ENCODE measurements at regions not wholly inside any gene's neighbourhood (a gene's known extent, or its start where the extent isn't known, plus 50 kb on each side); places are given as distances from the start of the nearest gene placed in this dataset.

DNA sequence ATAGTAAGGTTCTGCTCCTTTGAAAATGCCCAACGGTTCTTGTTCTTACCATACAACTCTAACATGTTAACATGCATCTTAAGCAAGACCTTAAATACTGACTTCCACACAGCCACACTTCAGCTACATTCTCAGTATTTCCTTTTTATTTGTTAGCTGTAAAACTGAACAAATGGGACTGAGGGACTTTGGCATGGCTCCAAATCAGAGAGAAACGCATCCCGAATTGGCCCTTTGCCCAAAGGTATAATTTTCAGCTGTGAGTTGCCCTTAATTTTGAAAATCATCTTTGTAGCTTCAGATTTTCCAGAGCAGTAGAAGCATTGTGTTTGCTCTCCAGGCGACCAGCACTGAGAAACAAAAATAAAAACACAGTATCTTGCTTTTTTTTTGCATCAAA is 56.4 kb downstream of the NEUROD6 start:
- peak in 1 of 2 experiments; percentile 38 for DNase-seq

GRCh38 chr7:31271641-31272405 is 68.7 kb downstream of the NEUROD6 start:
- no peak for DNase-seq

DNA sequence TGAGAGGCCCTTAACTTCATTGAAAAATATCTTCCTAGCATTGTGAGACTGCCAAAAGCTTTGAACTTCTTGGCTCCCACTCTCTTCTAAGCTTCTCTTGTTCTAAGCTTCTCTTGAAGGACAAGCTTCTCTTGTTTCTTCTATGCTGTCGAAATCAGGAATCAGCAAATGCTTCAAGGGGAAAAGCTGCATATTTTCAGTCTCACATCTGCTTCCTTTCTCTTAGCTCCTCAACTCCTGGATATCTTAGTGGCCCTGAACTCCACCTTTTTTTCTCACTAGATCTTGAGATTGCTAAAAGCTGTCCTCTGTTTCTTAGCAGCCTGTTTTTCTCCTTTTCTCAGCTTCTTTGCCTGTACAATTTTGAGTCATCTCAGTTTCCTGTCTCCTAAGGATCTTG is 73.0 kb downstream of the NEUROD6 start:
- no peak for DNase-seq

DNA sequence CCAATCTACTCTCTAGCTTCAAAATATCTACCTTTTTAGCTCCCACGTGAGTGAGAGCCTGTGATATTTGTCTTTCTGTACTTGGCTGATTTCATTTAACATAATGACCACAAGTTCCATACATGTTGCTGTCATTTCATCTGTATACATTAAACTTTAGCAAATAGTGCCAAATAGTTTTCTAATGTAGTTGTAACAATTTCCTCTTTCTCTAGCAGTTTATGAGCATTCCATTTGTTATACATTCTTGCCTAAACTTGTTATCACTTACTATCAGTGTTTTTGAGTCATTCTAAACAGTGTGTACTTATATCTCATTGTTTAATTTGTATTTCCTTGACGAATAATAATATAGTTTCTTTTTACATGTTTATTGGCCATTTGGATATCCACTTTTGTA is 77.2 kb downstream of the NEUROD6 start:
- no peak for DNase-seq

GRCh38 chr7:31261341-31261740 is 79.2 kb downstream of the NEUROD6 start:
- DNase-seq: no peak

- DNase-seq: no peak
These were observed 79.7 kb downstream of the NEUROD6 start for GRCh38 chr7:31260851-31261250.

DNA sequence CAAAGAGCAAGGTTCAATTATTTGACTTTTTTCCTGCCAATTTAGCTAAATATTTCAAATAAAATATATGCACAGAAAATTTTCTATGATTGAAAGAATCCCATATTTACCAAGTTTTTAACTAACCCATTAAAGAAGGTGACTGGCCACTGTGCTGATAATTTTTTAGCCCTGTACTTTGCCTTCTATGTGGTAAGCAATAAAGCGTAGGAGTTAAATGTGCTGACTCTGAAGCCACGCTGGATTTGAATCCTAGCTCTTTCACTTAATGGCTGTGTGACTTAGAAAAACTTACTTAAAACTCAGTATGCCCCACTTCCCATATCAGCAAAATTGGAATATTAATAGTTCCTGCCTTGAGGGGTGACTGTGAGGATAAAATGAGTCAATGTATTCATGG is 82.1 kb downstream of the NEUROD6 start:
- no peak for DNase-seq

GRCh38 chr7:31256506-31256905 is 84.0 kb downstream of the NEUROD6 start:
- no peak for DNase-seq

GRCh38 chr7:31254926-31255325 is 85.6 kb downstream of the NEUROD6 start:
- DNase-seq: no peak

GRCh38 chr7:31253532-31253931 is 87.0 kb downstream of the NEUROD6 start:
- no peak for DNase-seq

DNA sequence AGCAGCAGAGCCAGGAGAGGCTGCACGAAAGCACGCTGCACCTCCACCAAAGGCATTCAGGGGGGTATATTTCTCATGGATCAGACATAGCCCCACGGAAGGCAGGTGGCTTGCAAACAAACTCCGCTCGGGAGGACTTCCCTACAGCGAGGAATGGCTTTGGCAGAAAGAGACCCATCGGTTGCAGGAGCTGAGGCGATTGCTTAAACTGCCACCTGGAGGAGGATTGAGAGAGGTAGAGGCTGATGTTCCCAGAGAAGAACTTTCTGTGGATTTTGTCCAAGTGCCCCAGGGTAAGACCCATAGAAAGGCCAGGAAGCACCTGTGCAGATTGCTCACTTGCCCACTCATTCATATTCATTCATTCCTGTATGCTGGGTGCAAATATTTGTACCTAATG is 89.1 kb downstream of the NEUROD6 start:
- DNase-seq: no peak

- DNase-seq: no peak
These were observed 90.9 kb downstream of the NEUROD6 start for GRCh38 chr7:31249671-31250070.

- no peak for DNase-seq
These were observed 103.7 kb downstream of the NEUROD6 start for GRCh38 chr7:31236868-31237267.

DNA sequence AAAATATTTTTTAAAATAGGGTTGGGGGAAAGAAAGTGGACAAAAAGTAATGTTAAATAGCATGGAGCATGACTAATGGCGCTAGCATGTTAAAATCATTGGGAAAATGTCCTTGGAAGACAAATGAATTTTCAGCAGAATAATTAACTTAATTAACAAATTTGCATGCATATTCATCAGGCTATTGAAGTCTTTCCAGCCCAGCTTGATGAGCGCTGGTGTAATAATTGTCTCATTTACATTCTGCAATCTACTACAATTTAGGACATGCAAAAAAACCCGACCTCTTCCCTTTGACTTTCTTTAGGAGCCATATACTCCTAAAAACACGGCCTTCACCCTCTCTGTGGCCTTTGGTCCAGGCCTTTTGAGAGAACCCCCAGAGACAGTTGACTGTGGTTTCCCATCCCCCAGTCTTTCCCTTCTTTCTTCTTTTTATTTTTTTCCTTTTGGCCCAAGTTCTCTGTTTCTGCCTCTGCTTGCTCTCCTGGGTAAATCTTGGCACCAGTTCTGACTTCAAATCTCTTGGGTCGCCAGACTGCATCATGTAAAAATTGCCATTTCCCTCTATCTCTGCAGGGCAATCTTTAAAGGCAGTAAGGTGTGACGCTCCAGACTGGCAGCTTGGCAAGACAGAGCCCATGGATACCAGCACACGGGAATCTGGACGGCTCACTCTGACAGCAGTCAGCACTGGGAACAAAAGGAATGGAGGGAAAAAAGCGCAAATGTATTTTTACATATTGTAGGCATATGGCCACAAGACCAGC is 105.5 kb downstream of the NEUROD6 start:
- DNase-seq: peak; percentile 21 to 66

DNA sequence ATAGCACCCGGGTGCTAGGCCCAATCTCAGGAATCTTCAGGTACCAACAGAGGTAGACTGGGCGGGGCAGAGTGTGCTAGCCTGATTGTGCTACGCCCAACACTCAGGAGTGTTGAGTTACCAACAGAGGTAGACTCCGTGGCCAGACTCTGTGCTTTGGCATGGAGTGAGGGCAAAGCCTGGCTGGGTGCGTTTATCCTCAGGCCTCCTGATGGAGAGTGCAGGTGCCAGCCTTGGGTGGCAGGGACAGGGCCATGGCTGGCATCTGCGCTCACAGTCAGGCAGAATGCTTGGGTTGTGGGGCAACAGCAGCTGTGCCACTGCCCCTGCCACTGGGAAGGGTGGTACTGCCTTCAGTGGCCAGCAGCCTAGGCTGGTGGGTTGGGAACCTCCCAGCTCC is 111.6 kb downstream of the NEUROD6 start:
- DNase-seq: no peak

DNA sequence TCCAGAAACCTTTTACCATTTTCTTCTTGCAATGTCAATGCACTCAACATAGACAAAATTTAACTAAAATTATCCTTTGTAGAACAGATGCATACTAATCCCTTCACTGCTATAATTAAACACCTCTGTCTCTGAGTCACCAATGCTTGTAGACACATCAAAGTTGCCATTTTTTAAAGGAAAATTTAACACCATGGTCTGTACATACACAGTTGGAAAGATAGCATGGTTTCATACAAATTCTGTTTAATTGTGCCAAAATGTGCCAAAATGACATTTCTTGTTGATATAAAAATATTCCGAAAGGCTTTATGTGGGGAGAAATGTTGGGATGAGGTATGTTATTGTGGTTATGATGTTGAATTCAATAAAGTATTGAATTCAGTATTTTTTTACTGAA is 125.8 kb downstream of the NEUROD6 start:
- no peak for DNase-seq

GRCh38 chr7:31211281-31211680 is 129.2 kb downstream of the NEUROD6 start:
- DNase-seq: no peak

DNA sequence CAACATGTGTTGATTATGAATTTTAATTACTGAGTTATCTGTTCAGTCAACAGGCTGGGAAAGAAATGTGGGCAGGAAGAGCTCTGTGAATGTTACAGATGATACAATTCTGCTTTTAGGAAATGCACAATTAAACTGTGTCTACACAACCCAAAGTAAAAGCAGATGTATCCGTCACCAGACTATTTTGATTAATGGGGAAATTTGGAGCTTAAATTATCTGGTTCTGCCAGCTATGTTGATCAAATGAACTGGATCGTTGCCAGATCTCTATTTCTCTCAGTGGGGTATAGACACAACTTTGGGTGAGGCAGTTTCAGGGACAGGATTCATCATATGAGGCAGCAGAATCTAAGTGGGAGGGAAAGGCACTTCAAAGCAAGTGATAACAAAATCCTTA is 136.5 kb downstream of the NEUROD6 start:
- peak in 1 of 2 experiments; percentile 44 for DNase-seq

- DNase-seq: peak in 1 of 2 experiments; percentile 19
These were observed 137.0 kb downstream of the NEUROD6 start for GRCh38 chr7:31203551-31203950.

- no peak for DNase-seq
These were observed 137.7 kb downstream of the NEUROD6 start for GRCh38 chr7:31202801-31203200.

- DNase-seq: peak; percentile 71 to 91
These were observed 140.9 kb downstream of the ADCYAP1R1 start for GRCh38 chr7:31192986-31193385.

DNA sequence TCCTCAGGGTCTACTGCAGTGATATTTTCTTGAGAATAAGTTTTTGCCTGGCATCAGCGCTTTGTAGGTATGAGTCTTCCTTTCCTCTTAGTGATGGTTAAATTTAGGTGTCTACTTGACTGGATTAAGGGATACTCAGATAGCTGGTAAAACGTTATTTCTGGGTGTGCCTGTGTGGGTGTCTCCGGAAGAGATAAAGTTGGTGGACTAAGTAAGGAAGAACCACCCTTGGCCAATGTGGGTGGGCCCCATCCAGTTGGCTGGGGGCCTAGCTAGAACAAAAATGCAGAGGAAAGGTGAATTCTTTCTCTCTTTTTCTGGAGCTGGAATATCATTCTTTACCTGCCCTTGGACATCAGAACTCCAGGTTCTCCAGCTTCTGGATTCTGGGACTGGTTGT is 138.8 kb downstream of the ADCYAP1R1 start:
- no peak for DNase-seq

DNA sequence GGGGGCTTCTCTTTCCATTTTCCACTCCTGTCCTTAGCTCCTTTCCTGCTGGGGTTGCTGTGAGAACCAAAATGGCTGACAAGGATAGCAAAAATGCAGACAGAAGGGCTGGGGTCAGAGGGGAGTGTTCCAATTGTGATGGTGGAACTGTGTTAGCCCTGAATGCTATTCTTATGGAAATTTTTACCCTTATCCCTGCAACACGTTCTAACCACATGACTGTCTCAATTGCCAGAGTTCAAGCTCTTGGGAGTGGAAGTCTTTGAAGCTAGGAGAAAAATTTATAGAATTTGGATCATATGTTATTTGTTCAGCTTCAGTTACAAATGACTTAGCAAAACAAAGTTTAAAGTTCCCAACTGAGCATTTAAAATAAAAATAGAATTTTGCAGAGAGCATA is 134.1 kb downstream of the ADCYAP1R1 start:
- DNase-seq: no peak

- DNase-seq: no peak
These were observed 123.6 kb downstream of the ADCYAP1R1 start for GRCh38 chr7:31175672-31176071.

All from NCI-H446 (cell line).